SIG-M5 (cell line): ENCODE measurements at regions not wholly inside any gene's neighbourhood (a gene's known extent, or its start where the extent isn't known, plus 50 kb on each side); places are given as distances from the start of the nearest gene placed in this dataset.
"Not testable (repeated sequence)": the region's sequence is repeated elsewhere in the genome, so short reads cannot be mapped to it uniquely, and the experiment has no call there.

Source experiments
- DNase-seq: peaks from one replicate; lab custom pipeline; 2025; lab: John Stamatoyannopoulos, UW

DNA sequence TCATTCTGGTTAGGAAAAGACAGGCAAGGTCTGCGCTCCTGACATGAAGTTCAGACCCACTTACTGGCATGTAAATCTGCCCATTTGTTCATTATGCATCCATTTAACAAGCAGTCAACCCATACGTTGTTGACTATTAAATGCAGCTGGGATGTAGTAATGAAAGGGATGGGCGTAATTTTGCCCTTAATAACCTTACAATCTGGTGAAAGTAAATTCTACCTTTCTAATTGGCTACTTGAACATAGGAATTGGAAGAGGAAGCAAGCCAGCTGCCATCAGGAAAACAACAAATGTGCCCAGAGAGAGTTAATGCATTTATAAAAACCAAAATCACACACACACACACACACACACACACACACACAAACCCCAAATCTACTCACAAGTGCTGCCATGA, 170.2 kb upstream of the PITRM1 start:
- DNase-seq = no peak

- DNase-seq = no peak
Measured at GRCh38 chr10:3340127-3340730, 167.6 kb upstream of the PITRM1 start.

GRCh38 chr10:3339531-3339950, 167.0 kb upstream of the PITRM1 start:
- DNase-seq = no peak

DNA sequence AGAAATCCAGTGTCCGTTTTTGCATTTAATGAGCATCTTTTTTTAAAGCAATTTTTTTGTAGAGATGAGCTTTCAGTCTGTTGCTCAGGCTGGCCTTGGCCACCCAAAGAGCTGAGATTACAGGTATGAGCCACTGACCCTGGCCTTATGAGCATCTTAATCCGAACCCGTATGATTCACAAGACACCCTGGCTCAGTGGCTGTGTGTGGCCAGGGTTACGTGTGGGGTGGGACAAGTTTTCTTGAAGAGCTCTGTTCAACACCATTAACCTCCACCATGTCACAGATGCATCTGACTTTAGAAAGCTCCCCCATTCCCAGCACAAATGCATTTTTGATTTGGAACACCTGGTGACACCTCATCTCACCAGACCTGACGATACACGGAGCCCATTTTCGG, 166.5 kb upstream of the PITRM1 start:
- no peak for DNase-seq

GRCh38 chr10:3337741-3338140, 165.2 kb upstream of the PITRM1 start:
- DNase-seq = no peak

DNA sequence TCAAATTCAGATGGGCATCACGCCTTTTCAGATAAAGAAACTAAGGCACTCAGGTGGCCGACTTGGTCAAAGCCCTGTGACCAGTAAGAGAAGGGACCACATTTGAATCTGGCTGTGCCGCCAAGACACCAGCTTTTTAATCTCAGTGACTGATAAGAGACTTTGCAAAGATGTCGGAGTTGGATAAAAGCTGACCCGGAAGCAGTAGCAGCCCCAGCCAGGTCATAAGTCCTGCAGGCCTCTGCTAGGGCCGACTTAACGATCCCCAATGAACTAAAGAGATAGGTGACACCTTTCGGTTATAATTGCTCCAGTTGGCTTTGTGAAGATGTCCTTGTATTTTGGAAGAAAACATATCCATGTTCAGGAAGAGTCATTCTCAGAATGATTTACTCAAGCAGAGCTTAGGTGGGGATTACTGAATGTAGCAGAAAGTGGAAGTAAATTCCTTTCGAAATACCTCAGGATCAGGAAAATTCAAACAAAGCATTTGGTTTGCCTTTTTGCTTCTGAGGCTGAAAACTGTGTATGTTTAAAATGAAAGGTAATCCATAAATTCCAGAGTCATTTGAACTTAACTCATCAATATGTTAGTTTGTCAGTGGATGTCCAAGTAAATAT, 164.2 kb upstream of the PITRM1 start:
- no peak for DNase-seq

GRCh38 chr10:3333426-3333825, 160.8 kb upstream of the PITRM1 start:
- no peak for DNase-seq

DNA sequence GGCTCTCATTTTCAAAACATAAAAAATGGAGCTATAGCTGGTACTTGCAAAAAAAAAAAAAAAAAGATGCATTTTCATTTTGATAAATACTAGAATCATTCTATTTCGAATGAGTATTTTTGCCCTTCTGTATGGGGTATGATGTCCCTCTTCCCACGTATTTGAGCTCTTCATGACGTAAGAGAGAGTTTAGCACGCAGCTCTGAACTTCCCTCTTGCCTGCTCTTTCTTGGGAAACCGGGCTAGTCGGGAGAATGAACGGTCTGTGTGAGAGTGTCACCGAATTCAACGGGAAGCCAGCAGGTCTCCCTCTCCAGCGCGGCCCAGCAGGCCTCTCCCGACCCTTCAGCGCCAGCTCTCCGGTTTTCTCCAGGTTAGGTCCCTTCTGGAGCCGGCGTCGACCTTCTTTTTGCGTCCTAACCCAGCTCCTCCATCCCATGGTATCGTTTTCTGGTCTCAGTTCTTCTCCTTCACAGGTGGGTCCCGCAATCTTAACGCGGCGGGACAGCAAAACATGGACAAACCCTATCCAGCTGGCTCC, 159.2 kb upstream of the PITRM1 start:
- no peak for DNase-seq

GRCh38 chr10:3331187-3331586, 158.6 kb upstream of the PITRM1 start:
- no peak for DNase-seq

DNA sequence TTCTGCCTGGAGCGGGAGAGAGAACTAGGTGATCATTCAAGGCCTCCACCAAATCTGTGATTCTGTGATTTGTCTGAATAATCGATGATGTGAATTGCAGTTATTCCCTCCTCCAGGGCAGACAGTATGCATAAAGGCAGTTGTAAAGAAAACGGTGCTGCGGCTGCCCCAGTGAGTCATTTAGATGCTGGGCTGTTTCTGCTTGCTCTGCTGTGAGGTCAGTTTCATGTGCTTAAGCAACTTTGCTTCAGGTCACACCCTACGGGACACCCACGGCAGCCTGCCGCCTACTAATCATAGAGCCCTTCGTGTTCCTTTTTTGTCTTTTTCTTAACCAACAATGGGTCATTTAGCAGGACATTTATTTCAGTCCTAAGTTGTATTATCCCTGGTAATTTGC, 158.1 kb upstream of the PITRM1 start:
- DNase-seq = no peak

GRCh38 chr10:3325954-3326750, 153.6 kb upstream of the PITRM1 start:
- no peak for DNase-seq

GRCh38 chr10:3324612-3325038, 152.0 kb upstream of the PITRM1 start:
- no peak for DNase-seq

DNA sequence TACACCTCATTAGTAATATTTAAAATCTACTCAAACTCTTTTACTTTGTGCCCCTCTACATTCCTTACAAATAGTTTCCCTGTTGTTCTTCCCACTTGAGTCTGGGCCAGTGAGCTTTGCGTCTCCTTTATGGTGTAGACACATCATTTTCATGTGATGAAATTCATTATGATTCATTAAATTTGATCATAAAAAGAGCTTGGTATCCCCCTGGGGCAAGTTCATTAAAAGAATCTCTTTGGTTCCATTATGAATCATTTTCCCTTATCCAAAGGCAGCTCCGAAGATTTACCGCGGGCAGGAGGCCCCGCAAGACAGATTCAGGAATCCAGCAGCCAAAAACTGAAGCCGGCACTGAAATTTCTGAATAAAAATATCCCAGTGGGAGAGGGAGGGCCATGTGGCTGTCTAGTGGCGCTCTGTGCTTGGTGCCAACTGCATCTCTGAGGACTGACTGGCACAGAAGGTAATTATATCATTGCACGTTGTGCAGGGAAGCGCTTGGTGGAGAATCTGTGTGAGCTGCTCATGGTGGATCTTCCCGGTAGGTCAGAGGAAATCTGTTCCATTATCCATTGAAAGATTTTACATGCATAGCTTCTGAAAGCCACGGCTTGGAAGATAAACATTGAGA, 151.4 kb upstream of the PITRM1 start:
- DNase-seq = no peak

GRCh38 chr10:3321123-3321522, 148.5 kb upstream of the PITRM1 start:
- no peak for DNase-seq

GRCh38 chr10:3319811-3320226, 147.2 kb upstream of the PITRM1 start:
- DNase-seq = no peak

DNA sequence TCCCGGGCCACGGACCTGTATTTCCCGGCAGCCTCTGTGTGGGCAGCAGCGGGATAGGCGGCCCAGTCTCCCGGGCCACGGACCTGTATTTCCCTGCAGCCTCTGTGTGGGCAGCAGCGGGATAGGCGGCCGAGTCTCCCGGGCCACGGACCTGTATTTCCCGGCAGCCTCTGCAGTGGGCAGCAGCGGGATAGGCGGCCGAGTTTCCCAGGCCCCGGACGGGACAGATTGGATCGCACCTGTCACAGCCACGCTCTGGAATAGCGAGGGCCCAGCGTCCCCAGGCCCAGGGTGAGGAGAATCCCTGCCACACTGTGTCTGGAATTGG, 145.9 kb upstream of the PITRM1 start:
- DNase-seq = not testable (repeated sequence)

DNA sequence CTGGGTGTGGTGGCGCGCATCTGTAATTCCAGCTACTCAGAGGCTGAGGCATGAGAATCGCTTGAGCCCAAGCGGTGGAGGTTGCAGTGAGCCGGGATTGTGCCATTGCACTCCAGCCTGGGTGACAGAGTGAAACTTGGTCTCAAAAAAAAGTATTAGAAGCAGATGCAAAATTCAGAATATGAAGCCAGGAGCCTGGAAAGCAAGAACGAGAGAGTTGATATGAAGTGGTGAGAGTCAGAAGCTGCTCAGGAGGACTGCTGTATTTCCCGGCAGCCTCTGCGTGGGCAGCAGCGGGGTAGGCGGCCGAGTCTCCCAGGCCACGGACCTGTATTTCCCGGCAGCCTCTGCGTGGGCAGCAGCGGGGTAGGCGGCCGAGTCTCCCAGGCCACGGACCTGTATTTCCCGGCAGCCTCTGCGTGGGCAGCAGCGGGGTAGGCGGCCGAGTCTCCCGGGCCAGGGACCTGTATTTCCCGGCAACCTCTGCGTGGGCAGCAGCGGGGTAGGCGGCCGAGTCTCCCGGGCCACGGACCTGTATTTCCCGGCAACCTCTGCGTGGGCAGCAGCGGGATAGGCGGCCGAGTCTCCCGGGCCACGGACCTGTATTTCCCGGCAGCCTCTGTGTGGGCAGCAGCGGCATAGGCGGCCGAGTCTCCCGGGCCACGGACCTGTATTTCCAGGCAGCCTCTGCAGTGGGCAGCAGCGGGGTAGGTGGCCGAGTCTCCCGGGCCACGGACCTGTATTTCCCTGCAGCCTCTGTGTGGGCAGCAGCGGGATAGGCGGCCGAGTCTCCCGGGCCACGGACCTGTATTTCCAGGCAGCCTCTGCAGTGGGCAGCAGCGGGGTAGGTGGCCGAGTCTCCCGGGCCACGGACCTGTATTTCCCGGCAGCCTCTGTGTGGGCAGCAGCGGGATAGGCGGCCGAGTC, 145.2 kb upstream of the PITRM1 start:
- DNase-seq = not testable (repeated sequence)

GRCh38 chr10:3314445-3315085, 142.0 kb upstream of the PITRM1 start:
- DNase-seq = not testable (repeated sequence)

DNA sequence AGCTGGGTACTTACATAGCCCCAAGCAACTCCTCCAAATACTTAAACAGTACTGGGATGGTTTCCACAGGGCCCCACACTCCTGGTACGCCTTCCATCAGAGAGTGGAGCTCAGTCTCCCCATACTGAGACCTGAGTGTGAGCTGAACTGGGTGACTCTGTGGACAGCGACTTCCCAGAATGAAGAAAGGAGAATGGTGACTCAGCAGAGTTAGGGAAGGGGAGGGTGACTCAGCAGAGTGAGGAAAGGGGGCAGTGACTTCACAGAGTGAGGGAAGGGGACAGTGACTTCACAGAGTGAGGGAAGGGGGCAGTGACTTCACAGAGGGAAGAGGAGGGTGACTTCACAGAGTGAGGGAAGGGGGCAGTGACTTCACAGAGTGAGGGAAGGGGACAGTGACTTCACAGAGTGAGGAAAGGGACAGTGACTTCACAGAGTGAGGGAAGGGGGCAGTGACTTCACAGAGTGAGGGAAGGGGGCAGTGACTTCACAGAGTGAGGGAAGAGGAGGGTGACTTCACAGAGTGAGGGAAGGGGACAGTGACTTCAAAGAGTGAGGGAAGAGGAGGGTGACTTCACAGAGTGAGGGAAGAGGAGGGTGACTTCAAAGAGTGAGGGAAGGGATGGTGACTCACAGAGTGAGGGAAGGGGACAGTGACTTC, 141.3 kb upstream of the PITRM1 start:
- DNase-seq = not testable (repeated sequence)

DNA sequence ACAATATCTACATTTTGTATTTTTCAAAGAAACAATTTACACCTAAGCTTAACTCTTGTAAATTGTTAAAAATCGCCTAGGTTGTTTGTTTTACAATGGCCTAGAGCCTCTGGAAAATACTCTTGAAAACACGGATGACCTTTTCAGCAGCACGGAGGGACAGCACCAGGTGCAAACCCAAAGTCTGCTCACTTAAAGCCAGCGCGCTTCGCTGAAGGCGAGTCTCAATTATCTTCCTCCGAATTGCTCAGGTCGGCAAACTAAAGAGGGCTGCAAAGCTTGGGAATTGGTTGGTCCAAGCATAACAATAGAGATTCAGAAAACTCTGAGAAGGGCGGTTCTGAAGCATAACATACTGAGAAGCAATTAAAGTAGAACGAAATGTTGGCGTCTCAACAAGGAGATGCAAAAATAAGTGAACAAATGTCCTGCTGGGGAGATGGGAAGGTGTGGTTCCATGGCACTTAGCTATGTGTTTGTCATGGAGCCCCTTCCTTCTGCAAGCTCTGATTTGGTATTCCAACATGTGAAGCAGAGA, 139.9 kb upstream of the PITRM1 start:
- DNase-seq = no peak
